Heart left ventricle (tissue), 16 donors: ENCODE measurements at regions not wholly inside any gene's neighbourhood (a gene's known extent, or its start where the extent isn't known, plus 50 kb on each side); places are given as distances from the start of the nearest gene placed in this dataset.
A peak's percentile ranks its signal among the peaks of the same experiment; 100 is the strongest.

Experiments used
- ATAC-seq, 4 donors: fragments of 200-7000 bp; cut with Tn5 transposase; one replicate each; pipeline ENCODE4 v1.9.1; 2020 to 2022; ENCODE audit warnings: moderate library complexity in 4 of 4, mild to moderate bottlenecking in 3 of 4, moderate number of reproducible peaks in 1 of 4
- DNase-seq, 5 donors: peaks; one replicate each; pipeline ENCODE4 v3.0.0-alpha.2; 2020
- H3K27ac ChIP-seq, 12 donors: fragments of 200-600 bp; sonication (generic) in 4 of 12; one replicate each; pipeline versions ENCODE4 v1.5.0 to v1.8.0; 2016 to 2022; ENCODE audit warnings: mild to moderate bottlenecking in 2 of 12
- H3K27me3 ChIP-seq, 9 donors: fragments of 200-600 bp; sonication (generic) in 2 of 9; one replicate each; pipeline versions ENCODE4 v1.5.1 to v1.8.0; 2016 to 2022; ENCODE audit warnings: mild to moderate bottlenecking in 3 of 9
- H3K36me3 ChIP-seq, 9 donors: fragments of 200-600 bp; sonication (generic) in 2 of 9; one replicate each; pipeline versions ENCODE4 v1.5.0 to v1.8.0; 2018 to 2022; ENCODE audit warnings: mild to moderate bottlenecking in 2 of 9
- H3K4me1 ChIP-seq, 12 donors: fragments of 200-600 bp; sonication (generic) in 4 of 12; one replicate each; pipeline versions ENCODE4 v1.5.0 to v1.8.0; 2016 to 2022; ENCODE audit warnings: mild to moderate bottlenecking in 3 of 12
- H3K4me3 ChIP-seq, 12 donors: fragments of 200-600 bp; sonication (generic) in 4 of 12; one replicate each; pipeline versions ENCODE4 v1.5.0 to v1.8.0; 2017 to 2022; ENCODE audit warnings: mild to moderate bottlenecking in 9 of 12, moderate library complexity in 4 of 12
- H3K9me3 ChIP-seq, 12 donors: fragments of 200-600 bp; sonication (generic) in 4 of 12; one replicate each; pipeline versions ENCODE4 v1.5.0 to v1.8.0; 2016 to 2022; ENCODE audit warnings: mild to moderate bottlenecking in 1 of 12
- CTCF ChIP-seq, 12 donors: fragments of 200-600 bp; sonication (generic) in 4 of 12; IDR thresholded peaks; one replicate each; pipeline versions ENCODE4 v1.5.0 to v1.8.0; 2018 to 2022; ENCODE audit warnings: antibody characterized with exemption in 12 of 12, mild to moderate bottlenecking in 5 of 12
- POLR2A ChIP-seq, 2 donors: fragments of 450-650 bp; IDR thresholded peaks; one replicate each; pipeline ENCODE4 v1.6.1; 2017; ENCODE audit warnings: antibody characterized with exemption in 2 of 2, mild to moderate bottlenecking in 2 of 2, moderate library complexity in 2 of 2
- WGBS, 4 donors: extraction: QIAGEN DNeasy Blood & Tissue Kit in 2 of 4; methylation state at CpG; one replicate each; pipeline versions ENCODE4 v1.1.5 to v1.1.7; 2013 to 2018; 5-methylcytosine and 5-hydroxymethylcytosine counted together
- intact Hi-C, 10 donors: fragments of 100-400 bp; cut with DNase I; formaldehyde crosslinking; loops; one replicate each; pipeline versions ENCODE4 v1.11.1 to v1.14.2; 2022
- donor health status: ischemic (EF 13 %, LVEDD 7.1; RV severe dilation, severe dysfunction).
- donor health status: healthy with polysubstance abuse.
- donor health status: DM: no; HTN: yes; CAD: no.
- donor health status: DM: no; HTN: no; CAD: no.
- donor health status: ischemic (EF 25% LVEDD 6.9; RV normal size, moderate dysfunction).
- donor health status: ischemic (EF 25% LVEDD 5.7; RV mildly dilated, moderate dysfunction).
- donor health status: healthy.
- donor health status: DM: yes; HTN: yes; CAD: no.
- donor health status: ischemic (EF 35%, LVEDD 5.7; RV mildly dilated, moderate dysfunction).
- donor health status: nonischemic (EF 11% LVEDD 7.7; RV severe dilation, severe dysfunction).
- donor health status: DM: yes; HTN: yes; CAD: no.
- donor health status: PGD.
- donor health status: ischemic (EF 29% LVEDD 5.4; RV normal size, mild dysfunction).
- donor health status: nonischemic (EF 23%, LVEDD 6.1; RV moderate dilation, normal function).

- Histone ChIP-seq H3K4me1 (peaks cover 0 to 15% (median 2%) of the 10 kb centered on the region in 12 donors), H3K9me3 (no peaks in the 10 kb centered on the region), H3K27ac (peak overlapping the region in 10 of 12 donors; percentile 30 to 77 (median 52)), H3K36me3 (no peaks in the 10 kb centered on the region), H3K4me3 (no peak overlapping the region), H3K27me3 (no peaks in the 10 kb centered on the region)
- DNase-seq (peak; percentile 77 to 88 (median 79)), ATAC-seq (peak; percentile 77 to 96 (median 94))
- TF ChIP-seq POLR2A (IDR thresholded peaks at IDR 0.05) (no peak), CTCF (IDR thresholded peaks at IDR 0.05) (no peak)
- intact Hi-C loops, result loop anchor here in 1 of 10 donors (5.0 kb wide), 1 partner anchor 54 kb away; no protein-coding TSS in a partner anchor
- WGBS, 4 donors, result 17 to 50% (median 27%) methylated on average over 4 to 6 of the region's 6 CpGs
Measured at GRCh38 chr1:115426231-115426771, 88.3 kb upstream of the NGF start.

GRCh38 chr1:115425442-115425841, 87.4 kb upstream of the NGF start:
- ATAC-seq, result no peak
- Histone ChIP-seq H3K9me3 (no peaks in the 10 kb centered on the region), H3K4me1 (peaks cover 0 to 15% (median 2%) of the 10 kb centered on the region in 12 donors), H3K36me3 (no peaks in the 10 kb centered on the region), H3K27me3 (no peaks in the 10 kb centered on the region), H3K27ac (peak overlapping the region in 10 of 12 donors; percentile 27 to 77 (median 52)), H3K4me3 (no peak overlapping the region)
- TF ChIP-seq POLR2A (IDR thresholded peaks at IDR 0.05) (no peak), CTCF (IDR thresholded peaks at IDR 0.05) (no peak)
- WGBS, 4 donors, result 89 to 93% (median 91%) methylated on average over 5 of the region's 5 CpGs
- DNase-seq, result no peak
- intact Hi-C loops, result loop anchor here in 1 of 10 donors (5.0 kb wide), 1 partner anchor 53 kb away; no protein-coding TSS in a partner anchor

GRCh38 chr1:115423776-115424175, 85.7 kb upstream of the NGF start:
- H3K27ac ChIP-seq, result no peak overlapping the region
- no peaks in the 10 kb centered on the region for H3K9me3 ChIP-seq
- ATAC-seq (no peak), DNase-seq (no peak)
- H3K4me1 ChIP-seq, result peaks cover 0 to 15% (median 2%) of the 10 kb centered on the region in 12 donors
- 77 to 82% (median 81%) methylated on average over 5 of the region's 5 CpGs for WGBS, 4 donors
- no peak overlapping the region for H3K4me3 ChIP-seq
- intact Hi-C loops, result no loop called here
- H3K27me3 ChIP-seq, result no peaks in the 10 kb centered on the region
- TF ChIP-seq CTCF (IDR thresholded peaks at IDR 0.05) (no peak), POLR2A (IDR thresholded peaks at IDR 0.05) (no peak)
- H3K36me3 ChIP-seq, result no peaks in the 10 kb centered on the region

- H3K36me3 ChIP-seq, result no peaks in the 10 kb centered on the region
- H3K4me3 ChIP-seq, result no peak overlapping the region
- peaks cover 0 to 3% (median 0%) of the 10 kb centered on the region in 12 donors for H3K9me3 ChIP-seq
- TF ChIP-seq CTCF (IDR thresholded peaks at IDR 0.05) (no peak), POLR2A (IDR thresholded peaks at IDR 0.05) (no peak)
- intact Hi-C loops, result no loop called here
- H3K4me1 ChIP-seq, result no peaks in the 10 kb centered on the region
- WGBS, 4 donors, result 59 to 89% (median 67%) methylated on average over 2 to 3 of the region's 3 CpGs
- DNase-seq, result no peak
- no peak overlapping the region for H3K27ac ChIP-seq
- ATAC-seq, result no peak
- H3K27me3 ChIP-seq, result no peaks in the 10 kb centered on the region
Measured at GRCh38 chr1:115419571-115419970, 81.5 kb upstream of the NGF start.
